Stimulated activated CD4-positive, alpha-beta T cell treated with anti-CD3 and anti-CD28 coated beads, Interleukin-15, amount 100 ng/mL, for 48 hours (primary cell): ENCODE measurements at regions not wholly inside any gene's neighbourhood (a gene's known extent, or its start where the extent isn't known, plus 50 kb on each side); places are given as distances from the start of the nearest gene placed in this dataset.
"Not testable (repeated sequence)": the region's sequence is repeated elsewhere in the genome, so short reads cannot be mapped to it uniquely, and the experiment has no call there.

Experiments
- DNase-seq, 2 donors: peaks; one replicate each; pipeline ENCODE4 v3.0.0-alpha.2; 2020; ENCODE audit warnings: low read depth in 2 of 2

DNA sequence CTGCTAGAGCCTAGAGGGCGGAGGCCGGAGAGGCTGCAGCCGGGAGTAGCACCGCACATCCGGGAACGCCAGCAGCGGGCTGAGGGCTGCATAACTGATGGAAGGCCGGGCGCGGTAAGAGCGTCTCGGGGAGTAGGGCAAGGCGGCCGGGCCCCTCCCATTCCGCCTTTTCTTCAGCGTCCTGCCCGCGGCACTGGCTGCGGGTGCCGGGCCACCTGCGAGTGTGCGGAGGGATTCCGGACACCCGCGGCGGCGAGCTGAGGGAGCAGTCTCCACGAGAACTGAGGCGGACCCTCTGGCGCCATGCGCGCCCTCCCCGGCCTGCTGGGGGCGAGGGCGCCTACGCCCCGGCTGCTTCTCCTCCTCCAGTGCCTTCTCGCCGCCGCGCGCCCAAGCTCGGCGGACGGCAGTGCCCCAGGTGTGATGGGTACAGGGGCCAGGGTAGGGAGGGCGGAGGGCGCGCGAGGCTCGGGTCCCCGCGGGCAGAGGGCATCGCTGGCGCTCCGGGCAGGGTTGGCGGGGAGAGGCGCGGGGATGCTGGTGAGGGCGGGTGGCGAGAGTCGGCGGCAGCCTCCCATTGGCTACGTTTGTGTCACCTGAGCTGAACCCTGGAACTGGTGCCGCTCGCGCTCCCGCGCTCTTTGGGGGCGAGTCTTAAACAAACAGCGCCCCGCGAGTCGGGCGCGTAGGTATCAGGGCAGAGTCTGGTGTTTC, 334.4 kb downstream of the SRGAP2C start:
- peak; percentile 80 to 84 for DNase-seq

DNA sequence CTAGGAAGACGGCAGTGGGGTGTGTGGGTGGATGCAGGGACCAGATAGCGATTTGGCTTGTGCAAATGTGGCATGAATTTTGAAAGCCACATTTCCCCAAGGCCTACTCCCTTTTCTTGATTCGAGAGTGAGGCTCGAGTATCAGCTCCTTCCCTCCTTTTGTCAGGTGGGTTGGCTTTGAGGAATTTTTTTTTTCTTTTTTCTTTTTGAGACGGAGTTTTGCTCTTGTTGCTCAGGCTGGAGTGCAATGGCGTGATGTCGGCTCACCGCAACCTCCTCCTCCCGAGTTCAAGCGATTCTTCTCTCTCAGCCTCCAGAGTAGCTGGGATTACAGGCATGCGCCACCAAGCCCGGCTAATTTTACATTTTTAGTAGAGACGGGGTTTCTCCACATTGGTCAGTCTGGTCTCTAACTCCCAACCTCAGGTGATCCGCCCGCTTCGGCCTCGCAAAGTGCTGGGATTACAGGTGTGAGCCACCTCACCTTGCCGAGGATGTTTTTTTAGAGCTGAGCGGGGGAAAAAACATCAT, 335.0 kb downstream of the SRGAP2C start:
- DNase-seq = not testable (repeated sequence)

DNA sequence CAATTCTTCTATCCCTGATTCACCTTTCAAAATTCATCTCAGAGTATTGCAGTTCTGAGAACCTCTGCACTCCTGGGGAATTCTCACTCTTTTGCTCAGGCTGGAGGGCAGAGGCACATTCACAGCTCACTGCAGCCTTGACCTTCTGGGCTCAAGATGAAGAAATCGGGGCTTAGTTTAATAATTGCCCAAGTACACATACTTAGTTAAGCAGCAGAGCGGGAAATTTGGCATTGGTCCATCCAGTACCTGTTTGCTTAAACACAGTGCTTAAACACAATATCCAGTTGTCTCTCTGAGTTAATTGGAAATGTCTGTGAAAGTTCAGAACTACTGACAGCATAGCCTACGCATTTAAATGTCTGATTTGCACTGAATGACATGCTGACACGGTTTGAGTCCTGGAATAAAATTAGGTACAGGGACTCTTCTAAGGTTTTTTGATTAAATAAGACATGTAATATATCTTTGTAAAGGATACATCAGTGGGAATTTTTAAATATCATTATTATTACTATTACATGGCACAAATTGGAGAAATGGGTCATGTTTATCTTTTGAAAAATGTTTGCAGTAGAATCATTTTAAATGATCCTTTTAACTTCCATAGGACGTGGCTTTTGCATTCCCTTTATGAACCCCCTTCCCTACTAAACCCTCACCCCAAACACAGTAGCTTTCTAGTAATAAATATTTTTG, 337.4 kb downstream of the SRGAP2C start:
- no peak for DNase-seq

DNA sequence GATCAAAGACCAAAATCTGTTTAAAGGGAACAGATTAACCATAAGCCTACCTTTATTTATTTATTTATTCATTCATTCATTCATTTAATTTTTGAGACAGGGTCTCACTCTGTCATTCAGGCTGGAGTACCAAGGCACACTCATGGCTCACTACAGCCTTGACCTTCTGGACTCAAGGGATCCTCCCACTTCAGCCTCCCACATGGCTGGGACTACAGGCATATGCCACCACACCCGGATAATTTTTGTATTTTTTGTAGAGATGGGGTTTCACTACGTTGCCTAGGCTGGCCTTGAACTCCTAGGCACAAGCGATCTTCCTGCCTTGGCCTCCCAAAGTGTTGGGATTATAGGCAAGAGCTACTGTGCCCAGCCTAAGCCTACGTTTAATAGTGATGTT, 338.3 kb downstream of the SRGAP2C start:
- DNase-seq = not testable (repeated sequence)

DNA sequence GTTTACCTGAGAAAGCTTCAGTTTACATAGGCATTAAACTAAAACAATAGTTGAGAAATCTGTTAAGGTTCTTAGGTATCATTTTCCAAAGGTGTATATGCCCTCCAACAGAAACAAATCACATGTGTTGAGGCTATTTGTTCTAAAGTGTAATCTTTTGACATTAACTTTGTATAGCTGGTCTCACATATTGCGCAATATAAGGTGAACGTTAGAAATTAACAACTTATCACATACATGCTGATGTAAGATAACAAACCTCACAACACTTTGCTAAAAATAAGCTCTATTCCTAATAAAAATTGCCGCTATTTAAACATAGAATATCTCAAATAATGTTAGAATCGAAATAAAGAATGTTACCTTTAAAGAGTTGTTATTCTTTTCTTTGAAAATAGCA, 340.6 kb downstream of the SRGAP2C start:
- no peak for DNase-seq

DNA sequence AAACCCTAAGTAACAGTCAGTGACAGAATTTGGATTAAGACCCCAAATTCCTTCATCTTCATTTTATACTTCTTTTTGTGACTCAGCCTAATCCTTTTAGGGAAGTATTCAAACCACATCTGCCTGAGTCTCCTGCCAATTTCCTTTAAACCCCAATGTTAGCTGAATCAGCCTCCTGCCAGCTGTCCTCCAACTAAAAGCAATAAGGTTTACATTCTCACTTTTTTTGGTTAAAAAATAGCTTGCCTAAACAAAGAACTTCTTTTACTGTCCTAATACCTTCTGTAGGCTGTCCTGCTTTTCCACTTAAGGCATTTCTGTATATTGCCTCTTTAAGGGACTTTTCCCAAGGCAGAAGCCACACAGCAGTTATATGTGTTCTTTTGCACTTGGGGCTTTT, 344.2 kb downstream of the SRGAP2C start:
- not testable (repeated sequence) for DNase-seq

DNA sequence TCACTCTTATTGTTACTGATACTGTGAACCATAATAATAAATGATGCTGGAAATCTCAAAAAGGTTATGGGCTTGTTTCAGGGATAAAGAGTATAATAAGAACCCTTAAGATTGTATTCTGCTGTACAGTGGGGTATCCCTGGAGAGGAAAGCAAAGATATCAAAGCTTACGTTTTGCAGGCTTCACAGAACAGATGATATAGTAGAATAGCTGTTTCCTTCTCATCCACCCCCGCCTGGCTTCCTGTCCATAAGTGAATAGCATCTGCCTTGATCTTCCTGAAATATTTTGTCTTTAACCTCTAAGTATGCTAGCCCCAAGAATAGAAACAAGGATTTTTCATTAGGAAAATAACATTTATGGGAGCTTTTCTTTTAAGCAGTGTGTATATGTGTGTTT, 345.3 kb downstream of the SRGAP2C start:
- not testable (repeated sequence) for DNase-seq

DNA sequence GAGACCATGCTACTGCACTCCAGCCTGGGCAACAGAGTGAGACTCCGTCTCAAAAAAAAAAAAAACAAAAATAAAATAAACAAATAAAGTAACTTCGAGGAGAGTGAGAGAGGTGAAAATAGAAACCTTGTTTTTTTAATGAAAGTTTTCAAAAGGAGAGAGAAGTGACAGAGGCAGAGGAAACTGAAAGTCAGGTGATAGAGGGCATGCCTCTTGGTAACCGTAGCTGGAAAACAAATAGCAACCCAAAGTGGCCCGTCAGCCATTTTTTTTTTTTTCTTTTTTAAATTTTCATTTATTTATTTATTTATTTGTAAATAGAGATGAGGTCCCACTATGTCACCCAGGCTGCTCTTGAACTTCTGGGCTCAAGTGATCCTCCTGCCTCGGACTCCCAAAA, 347.0 kb downstream of the SRGAP2C start:
- not testable (repeated sequence) for DNase-seq

DNA sequence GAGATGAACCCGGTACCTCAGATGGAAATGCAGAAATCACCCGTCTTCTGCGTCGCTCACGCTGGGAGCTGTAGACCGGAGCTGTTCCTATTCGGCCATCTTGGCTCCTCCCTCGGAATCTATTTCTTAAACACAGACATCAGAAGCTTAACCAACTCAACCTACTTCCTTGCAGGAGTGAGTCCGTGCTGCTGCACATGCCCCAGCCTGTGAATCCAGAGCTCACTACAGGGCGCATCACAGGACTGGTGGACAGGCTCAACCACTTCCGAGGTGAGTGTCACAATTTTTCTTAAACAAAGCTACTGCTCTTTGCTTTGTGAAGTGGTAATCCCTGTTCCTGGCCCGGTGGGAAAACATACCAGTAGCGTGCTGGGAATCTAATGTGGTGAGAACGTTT, 353.4 kb downstream of the SRGAP2C start:
- DNase-seq = not testable (repeated sequence)

DNA sequence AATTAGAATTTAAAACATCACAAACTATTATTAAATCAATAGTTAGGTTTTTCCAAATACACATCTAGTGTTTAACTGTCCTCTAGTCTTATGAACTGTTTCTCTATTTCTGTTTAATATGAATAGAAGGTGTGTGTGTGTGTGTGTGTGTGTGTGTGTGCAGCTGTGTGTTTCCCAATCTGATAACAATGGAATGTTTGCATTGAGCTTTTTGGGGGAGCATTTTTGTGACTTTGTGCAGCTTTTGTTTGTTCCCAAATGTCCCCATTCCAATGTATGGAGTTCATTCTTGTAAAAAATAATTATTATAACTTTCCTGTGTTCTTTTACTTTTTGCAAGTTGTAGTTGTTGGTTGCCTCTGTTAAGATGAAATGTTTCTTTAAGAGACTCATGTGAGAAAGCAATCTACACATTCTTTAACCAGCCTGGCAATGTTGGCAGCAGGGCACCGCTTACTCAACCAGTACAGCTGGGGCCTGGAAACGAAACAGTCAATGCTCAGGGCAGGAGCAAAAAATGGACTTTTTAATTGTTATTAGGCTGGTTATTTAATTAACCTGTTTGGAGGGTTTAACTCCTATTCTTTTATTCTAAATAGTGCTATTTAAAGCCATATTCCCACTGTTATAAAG, 354.3 kb downstream of the SRGAP2C start:
- no peak for DNase-seq

DNA sequence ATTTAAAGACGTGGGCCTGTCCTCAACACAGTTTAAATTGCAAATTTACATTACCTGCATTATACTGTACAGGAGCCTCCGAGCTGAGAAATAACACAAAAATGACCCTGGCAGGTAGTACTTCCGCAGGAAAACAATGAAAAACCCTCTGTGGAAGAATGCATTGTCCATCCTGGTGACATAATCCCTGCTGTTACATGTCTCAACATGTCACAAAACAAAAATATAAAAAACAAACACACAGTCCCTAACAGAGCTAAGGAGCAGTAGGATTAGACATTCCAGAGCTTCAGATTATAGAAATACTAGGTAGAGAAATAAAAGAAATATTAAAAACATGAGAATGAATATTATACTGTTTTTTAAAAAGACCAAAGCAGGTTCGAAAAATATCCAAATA, 359.2 kb downstream of the SRGAP2C start:
- DNase-seq = not testable (repeated sequence)

DNA sequence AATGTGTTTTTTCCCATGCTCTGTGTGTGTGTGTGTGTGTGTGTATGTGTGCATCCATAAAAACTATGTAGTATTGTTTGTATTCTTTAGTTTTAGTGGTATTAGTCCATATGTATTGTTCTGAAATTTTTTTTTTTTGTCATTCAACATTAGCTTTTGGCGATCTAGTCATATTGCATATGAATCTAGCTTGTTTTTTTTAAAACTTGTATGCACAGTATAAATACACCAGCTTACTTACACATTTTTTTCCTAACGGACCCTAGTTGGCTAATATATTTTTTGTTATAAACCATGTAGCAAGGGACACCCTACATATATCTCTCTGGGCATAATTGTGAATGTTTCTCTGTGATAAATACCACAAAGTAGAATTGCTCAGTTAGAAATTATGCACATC, 359.7 kb downstream of the SRGAP2C start:
- no peak for DNase-seq

DNA sequence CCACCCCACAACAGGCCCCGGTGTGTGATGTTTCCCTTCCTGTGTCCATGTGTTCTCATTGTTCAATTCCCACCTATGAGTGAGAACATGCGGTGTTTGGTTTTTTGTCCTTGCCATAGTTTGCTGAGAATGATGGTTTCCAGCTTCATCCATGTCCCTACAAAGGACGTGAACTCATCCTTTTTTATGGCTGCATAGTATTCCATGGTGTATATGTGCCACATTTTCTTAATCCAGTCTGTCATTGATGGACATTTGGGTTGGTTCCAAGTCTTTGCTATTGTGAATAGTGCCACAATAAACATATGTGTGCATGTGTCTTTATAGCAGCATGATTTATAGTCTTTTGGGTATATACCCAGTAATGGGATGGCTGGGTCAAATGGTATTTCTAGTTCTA, 361.1 kb downstream of the SRGAP2C start:
- not testable (repeated sequence) for DNase-seq

DNA sequence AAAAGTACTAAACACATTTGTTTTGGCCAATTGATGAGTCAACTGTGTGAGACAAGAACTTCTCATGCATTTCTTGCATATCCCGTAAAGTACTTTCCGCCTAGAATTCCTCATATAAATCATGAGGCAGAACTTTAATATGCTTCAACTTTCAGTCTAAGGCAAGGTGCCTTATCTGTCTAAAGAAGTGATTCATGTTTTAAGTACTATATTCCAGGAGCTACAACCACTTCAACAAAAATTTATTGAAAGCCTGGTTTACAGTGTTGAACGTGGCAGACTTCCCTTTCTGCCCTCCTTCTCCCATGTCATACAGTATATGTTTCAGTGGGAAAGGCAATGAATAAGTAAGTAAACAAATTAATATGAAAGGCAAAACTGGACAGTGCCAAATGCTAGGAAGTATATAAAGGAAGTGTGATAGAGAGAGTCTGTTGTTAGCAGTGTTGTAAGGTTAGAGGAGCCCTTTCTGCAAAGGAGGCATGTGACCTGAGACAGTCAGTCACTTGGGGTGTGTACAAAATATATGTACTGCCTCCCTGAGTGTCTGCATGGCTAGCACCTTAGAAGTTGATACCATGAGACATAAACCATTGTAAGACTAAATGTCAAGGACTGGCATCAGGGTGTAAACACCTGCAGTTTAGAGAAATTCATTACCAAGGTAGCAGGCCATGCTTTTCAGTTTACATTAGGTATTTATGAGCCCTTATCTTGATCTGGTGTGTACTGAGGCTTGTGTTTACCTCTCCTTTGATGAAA, 362.2 kb downstream of the SRGAP2C start:
- DNase-seq = no peak

DNA sequence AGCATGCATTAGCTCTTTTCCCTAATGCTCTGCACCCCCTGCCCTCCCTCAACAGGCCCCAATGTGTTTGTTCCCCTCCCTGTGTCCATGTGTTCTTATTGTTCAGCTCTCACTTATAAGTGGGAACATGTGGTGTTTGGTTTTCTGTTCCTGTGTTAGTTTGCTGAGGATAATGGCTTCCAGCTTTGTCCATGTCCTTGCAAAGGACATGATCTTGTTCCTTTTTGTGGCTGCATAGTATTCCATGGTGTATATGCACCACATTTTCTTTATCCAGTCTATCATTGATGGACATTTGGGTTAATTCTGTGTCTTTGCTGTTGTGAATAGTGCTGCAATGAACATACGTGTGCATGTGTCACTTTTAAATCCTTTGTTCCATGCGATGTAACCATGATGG, 363.0 kb downstream of the SRGAP2C start:
- DNase-seq = not testable (repeated sequence)

DNA sequence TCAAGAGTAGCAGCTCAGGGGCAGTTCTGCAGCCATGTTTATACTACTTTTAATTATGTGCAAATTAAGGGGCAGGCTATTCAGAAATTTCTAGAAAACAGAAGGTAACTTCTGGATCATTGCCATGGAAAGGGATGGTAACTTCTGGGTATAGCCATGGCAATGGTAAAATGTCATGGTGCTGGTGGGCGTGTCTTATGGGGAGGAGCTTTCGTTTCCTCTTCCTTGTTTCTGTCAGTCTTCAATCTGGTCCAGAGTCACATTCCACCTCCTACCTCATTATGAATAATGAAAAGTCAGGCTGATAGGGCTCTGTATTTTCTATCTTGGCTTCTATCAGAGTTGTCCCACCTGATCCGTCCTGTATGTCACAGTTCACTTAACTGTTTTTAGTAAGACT, 366.0 kb downstream of the SRGAP2C start:
- DNase-seq = not testable (repeated sequence)

DNA sequence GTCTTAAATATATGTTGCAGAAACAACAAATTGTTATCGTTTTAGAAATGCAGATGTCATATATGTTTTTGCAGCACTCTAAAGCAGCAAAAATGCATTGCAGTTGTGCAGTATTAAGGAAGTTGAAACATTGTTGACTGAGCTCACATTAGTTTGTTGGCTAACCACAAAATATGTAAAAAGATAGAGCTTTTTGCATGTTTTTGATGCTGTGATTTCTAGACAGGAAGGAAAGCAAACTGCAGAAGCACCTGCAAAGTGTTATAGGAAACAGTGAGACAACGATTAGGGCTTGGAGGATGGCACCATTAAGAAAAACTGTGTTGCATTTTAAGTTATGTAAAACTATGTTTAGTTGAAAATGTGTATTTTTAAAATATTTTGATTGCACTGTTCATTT, 366.7 kb downstream of the SRGAP2C start:
- not testable (repeated sequence) for DNase-seq

DNA sequence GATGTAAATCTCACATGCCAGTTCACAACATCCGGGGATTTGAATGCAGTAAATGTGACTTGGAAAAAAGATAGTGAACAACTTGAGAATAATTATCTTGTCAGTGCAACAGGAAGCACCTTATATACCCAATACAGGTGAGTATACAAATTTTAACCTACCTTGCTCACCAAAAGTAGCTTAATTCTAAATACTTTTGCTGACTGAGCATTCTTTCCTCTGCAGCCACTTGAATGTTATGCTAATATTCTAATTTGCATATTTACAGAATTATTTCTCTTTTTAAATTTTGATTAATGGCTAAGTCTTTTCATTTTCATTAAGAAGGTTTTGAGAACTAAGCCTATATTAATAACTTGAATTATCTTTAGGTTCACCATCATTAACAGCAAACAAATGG, 371.8 kb downstream of the SRGAP2C start:
- DNase-seq = not testable (repeated sequence)

DNA sequence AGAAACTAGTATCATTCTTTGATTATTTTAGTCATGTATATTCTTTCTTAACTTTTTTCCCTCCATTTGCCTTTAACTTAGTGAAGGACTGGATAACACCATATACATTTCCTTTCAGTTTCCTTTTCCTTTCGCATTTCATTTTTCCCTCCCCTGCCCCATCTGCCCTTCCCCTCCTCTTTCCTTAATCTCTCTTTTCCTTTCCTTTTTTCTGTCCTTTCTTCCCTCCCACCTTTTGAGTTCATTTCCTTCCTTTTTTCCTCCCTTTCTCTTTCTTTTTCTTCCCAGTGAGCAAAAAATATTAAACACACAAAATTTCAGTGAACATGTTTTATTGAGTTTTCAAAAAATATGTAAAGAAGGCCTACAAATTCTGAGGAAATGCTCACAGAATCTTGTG, 373.3 kb downstream of the SRGAP2C start:
- not testable (repeated sequence) for DNase-seq

DNA sequence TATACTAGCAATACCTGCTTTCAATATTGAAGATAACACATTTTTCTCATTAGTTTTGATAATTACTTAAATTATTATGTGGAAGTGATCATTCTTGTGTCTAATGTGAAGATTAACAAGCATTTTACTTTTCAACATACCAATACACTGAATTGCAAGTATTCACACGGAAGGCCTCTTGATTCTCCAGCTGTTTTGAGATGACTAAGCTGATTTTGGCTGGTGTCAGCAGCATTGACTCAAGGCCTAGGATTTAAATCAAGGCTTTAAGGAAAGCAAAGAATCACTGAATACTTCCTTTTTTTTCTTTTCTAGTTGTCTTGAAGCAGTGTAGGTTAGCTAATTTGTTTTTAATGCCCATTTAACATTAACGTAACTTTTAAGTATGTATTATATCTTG, 373.7 kb downstream of the SRGAP2C start:
- DNase-seq = no peak

DNA sequence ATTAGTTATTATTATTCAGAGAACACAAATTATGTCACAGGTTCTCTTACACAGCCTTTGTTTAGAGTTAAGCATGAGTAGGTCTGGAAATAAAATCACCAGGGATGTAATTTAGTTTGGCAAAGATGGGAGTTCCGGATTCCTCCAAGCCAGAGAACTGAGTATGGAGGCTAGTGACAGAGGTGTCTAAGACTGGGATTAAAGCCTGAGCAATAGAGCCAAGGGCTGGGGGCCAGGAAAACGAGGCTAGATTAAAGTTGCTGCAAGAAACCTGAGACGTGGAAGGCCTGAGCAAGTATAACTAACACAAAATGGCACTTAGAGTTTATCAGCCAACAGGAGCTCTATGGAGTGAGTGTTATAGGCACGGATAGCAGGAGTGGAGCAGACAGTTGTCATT, 381.6 kb downstream of the SRGAP2C start:
- DNase-seq = no peak

DNA sequence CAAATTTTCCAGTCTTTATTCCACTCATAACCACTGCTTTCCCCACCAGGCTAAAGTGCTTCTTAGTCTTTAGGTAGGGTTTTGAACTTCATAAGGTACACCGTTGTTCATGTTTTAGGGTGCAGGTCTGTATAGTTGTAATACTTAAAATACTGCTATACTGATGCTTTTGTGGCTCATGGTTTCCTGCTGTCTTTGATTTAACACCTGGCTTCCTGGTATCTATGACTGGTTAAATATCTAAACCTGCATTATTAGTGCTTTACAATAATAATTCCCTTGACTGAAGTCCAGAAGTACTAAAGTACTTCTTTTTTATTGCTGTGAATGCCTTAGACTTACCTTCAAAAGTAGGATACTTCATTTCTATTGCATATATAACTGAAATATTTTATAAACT, 384.7 kb downstream of the SRGAP2C start:
- DNase-seq = no peak
